ENCODE measurements at regions not wholly inside any gene's neighbourhood (a gene's known extent, or its start where the extent isn't known, plus 50 kb on each side); places are given as distances from the start of the nearest gene placed in this dataset.

DNA sequence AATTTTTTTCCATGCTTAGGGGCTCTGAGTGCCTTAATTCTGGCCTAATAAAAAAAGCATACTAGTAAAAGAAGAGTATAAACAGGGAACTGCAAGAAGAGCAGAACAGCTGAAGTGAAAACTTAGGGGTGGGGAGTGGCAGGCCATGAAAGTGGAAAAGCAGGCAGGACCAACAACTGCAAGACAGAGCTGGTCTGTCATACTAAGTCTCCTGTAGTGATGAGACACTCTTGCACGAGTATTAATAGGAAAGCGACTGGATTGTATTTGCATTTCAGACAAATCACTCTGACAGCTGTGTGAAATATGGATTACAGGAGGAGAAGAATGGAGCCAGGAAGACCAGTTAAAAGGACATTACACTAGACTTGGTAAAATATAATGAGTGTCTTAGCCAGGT, 449.9 kb downstream of the NUF2 start:
- TF ChIP-seq POLR2A (IDR thresholded peaks at IDR 0.05; ENCODE audit: low read depth, low read length), result no peak
- no peak for TF ChIP-seq TAF1 (IDR thresholded peaks at IDR 0.05; ENCODE audit: borderline replicate concordance, low read depth, low read length)

Data from GM12892 (cell line).